ENCODE measurements at regions not wholly inside any gene's neighbourhood (a gene's known extent, or its start where the extent isn't known, plus 50 kb on each side); places are given as distances from the start of the nearest gene placed in this dataset.

- no peaks in the 10 kb centered on the region for H4K20me1 ChIP-seq (ENCODE audit: insufficient read depth, low read length)
- H3K9me3 ChIP-seq (ENCODE audit: low read length), result no peaks in the 10 kb centered on the region
- H3K4me2 ChIP-seq (ENCODE audit: low read length), result no peak overlapping the region
Measured at GRCh38 chr5:167720259-167720658, 571.2 kb upstream of the WWC1 start.

GRCh38 chr5:167720676-167721260, 570.7 kb upstream of the WWC1 start:
- TF ChIP-seq, protein P1, sequence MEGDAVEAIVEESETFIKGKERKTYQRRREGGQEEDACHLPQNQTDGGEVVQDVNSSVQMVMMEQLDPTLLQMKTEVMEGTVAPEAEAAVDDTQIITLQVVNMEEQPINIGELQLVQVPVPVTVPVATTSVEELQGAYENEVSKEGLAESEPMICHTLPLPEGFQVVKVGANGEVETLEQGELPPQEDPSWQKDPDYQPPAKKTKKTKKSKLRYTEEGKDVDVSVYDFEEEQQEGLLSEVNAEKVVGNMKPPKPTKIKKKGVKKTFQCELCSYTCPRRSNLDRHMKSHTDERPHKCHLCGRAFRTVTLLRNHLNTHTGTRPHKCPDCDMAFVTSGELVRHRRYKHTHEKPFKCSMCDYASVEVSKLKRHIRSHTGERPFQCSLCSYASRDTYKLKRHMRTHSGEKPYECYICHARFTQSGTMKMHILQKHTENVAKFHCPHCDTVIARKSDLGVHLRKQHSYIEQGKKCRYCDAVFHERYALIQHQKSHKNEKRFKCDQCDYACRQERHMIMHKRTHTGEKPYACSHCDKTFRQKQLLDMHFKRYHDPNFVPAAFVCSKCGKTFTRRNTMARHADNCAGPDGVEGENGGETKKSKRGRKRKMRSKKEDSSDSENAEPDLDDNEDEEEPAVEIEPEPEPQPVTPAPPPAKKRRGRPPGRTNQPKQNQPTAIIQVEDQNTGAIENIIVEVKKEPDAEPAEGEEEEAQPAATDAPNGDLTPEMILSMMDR (IDR thresholded peaks at IDR 0.05; ENCODE audit: low read length), result no peak
- no peak for TF ChIP-seq EZH2 (IDR thresholded peaks at IDR 0.05; ENCODE audit: borderline replicate concordance, low read length)
- Histone ChIP-seq H3K36me3 (ENCODE audit: insufficient read depth, low read length) (no peaks in the 10 kb centered on the region), H3K27me3 (ENCODE audit: insufficient read depth, low read length) (no peaks in the 10 kb centered on the region), H3K9me3 (ENCODE audit: low read length) (no peaks in the 10 kb centered on the region), H3F3A (ENCODE audit: insufficient read depth, low read length) (no peaks in the 10 kb centered on the region), H3K4me1 (ENCODE audit: insufficient read depth, low read length, severe bottlenecking) (no peaks in the 10 kb centered on the region), H4K20me1 (ENCODE audit: insufficient read depth, low read length) (no peaks in the 10 kb centered on the region), H3K9ac (ENCODE audit: low read length) (no peak overlapping the region), H3K4me3 (ENCODE audit: low read depth, low read length, poor library complexity, severe bottlenecking) (no peak overlapping the region), H2AFZ (ENCODE audit: low read length) (no peak overlapping the region), H3K9me2 (ENCODE audit: low read depth, low read length) (no peaks in the 10 kb centered on the region), H3K4me2 (ENCODE audit: low read length) (no peak overlapping the region), H3K27ac (ENCODE audit: low read depth, low read length, poor library complexity, severe bottlenecking) (no peak overlapping the region), H3K79me2 (ENCODE audit: insufficient read depth, low read length) (no peaks in the 10 kb centered on the region)

More at GRCh38 chr5:167720259-167720658, 571.2 kb upstream of the WWC1 start:
- Histone ChIP-seq H3F3A (ENCODE audit: insufficient read depth, low read length) (no peaks in the 10 kb centered on the region), H3K4me1 (ENCODE audit: insufficient read depth, low read length, severe bottlenecking) (no peaks in the 10 kb centered on the region), H3K9me2 (ENCODE audit: low read depth, low read length) (no peaks in the 10 kb centered on the region), H3K9ac (ENCODE audit: low read length) (no peak overlapping the region), H3K36me3 (ENCODE audit: insufficient read depth, low read length) (no peaks in the 10 kb centered on the region), H2AFZ (ENCODE audit: low read length) (no peak overlapping the region), H3K27ac (ENCODE audit: low read depth, low read length, poor library complexity, severe bottlenecking) (no peak overlapping the region), H3K79me2 (ENCODE audit: insufficient read depth, low read length) (no peaks in the 10 kb centered on the region), H3K27me3 (ENCODE audit: insufficient read depth, low read length) (no peaks in the 10 kb centered on the region), H3K4me3 (ENCODE audit: low read depth, low read length, poor library complexity, severe bottlenecking) (no peak overlapping the region)
- TF ChIP-seq, protein P1 (IDR thresholded peaks at IDR 0.05; ENCODE audit: low read length), result no peak
- TF ChIP-seq EZH2 (IDR thresholded peaks at IDR 0.05; ENCODE audit: borderline replicate concordance, low read length), result no peak

GRCh38 chr5:167721926-167722440, 569.5 kb upstream of the WWC1 start:
- Histone ChIP-seq H3K27me3 (ENCODE audit: insufficient read depth, low read length) (no peaks in the 10 kb centered on the region), H3K36me3 (ENCODE audit: insufficient read depth, low read length) (no peaks in the 10 kb centered on the region), H2AFZ (ENCODE audit: low read length) (no peak overlapping the region), H3K4me1 (ENCODE audit: insufficient read depth, low read length, severe bottlenecking) (no peaks in the 10 kb centered on the region), H3K9ac (ENCODE audit: low read length) (no peak overlapping the region), H3K27ac (ENCODE audit: low read depth, low read length, poor library complexity, severe bottlenecking) (no peak overlapping the region), H3K4me3 (ENCODE audit: low read depth, low read length, poor library complexity, severe bottlenecking) (no peak overlapping the region), H3K9me3 (ENCODE audit: low read length) (no peaks in the 10 kb centered on the region), H4K20me1 (ENCODE audit: insufficient read depth, low read length) (no peaks in the 10 kb centered on the region), H3K9me2 (ENCODE audit: low read depth, low read length) (no peaks in the 10 kb centered on the region), H3K4me2 (ENCODE audit: low read length) (no peak overlapping the region), H3K79me2 (ENCODE audit: insufficient read depth, low read length) (no peaks in the 10 kb centered on the region), H3F3A (ENCODE audit: insufficient read depth, low read length) (no peaks in the 10 kb centered on the region)
- TF ChIP-seq, protein P1 (IDR thresholded peaks at IDR 0.05; ENCODE audit: low read length), result no peak
- no peak for TF ChIP-seq EZH2 (IDR thresholded peaks at IDR 0.05; ENCODE audit: borderline replicate concordance, low read length)
